ENCODE measurements at regions not wholly inside any gene's neighbourhood (a gene's known extent, or its start where the extent isn't known, plus 50 kb on each side); places are given as distances from the start of the nearest gene placed in this dataset.

GRCh38 chr2:228648541-228648940, 467.1 kb upstream of the SPHKAP start:
- DNase-seq = no peak

GRCh38 chr2:228646061-228646460, 464.6 kb upstream of the SPHKAP start:
- no peak for DNase-seq

- no peak for DNase-seq
These were observed 462.7 kb upstream of the SPHKAP start for GRCh38 chr2:228644199-228644598.

- no peak for DNase-seq
These were observed 461.4 kb upstream of the SPHKAP start for GRCh38 chr2:228642861-228643260.

GRCh38 chr2:228630786-228631185, 449.3 kb upstream of the SPHKAP start:
- no peak for DNase-seq

GRCh38 chr2:228629251-228629650, 447.8 kb upstream of the SPHKAP start:
- no peak for DNase-seq

- DNase-seq = no peak
These were observed 447.2 kb upstream of the SPHKAP start for GRCh38 chr2:228628682-228629081.

- no peak for DNase-seq
These were observed 446.0 kb upstream of the SPHKAP start for GRCh38 chr2:228627510-228627909.

- DNase-seq = no peak
These were observed 444.0 kb upstream of the SPHKAP start for GRCh38 chr2:228625481-228625880.

GRCh38 chr2:228624733-228625132, 443.2 kb upstream of the SPHKAP start:
- no peak for DNase-seq

- no peak for DNase-seq
These were observed 434.0 kb upstream of the SPHKAP start for GRCh38 chr2:228615496-228615895.

GRCh38 chr2:228614741-228615140, 433.3 kb upstream of the SPHKAP start:
- DNase-seq = no peak

- DNase-seq = no peak
These were observed 431.8 kb upstream of the SPHKAP start for GRCh38 chr2:228613133-228613850.

GRCh38 chr2:228611171-228611570, 429.7 kb upstream of the SPHKAP start:
- no peak for DNase-seq

GRCh38 chr2:228602288-228602687, 420.8 kb upstream of the SPHKAP start:
- no peak for DNase-seq

GRCh38 chr2:228600265-228600664, 418.8 kb upstream of the SPHKAP start:
- no peak for DNase-seq

GRCh38 chr2:228599781-228600180, 418.3 kb upstream of the SPHKAP start:
- no peak for DNase-seq

- DNase-seq = no peak
These were observed 417.8 kb upstream of the SPHKAP start for GRCh38 chr2:228599297-228599696.

GRCh38 chr2:228597032-228597431, 415.5 kb upstream of the SPHKAP start:
- DNase-seq = no peak

GRCh38 chr2:228594012-228594411, 412.5 kb upstream of the SPHKAP start:
- no peak for DNase-seq

GRCh38 chr2:228592925-228593324, 411.4 kb upstream of the SPHKAP start:
- DNase-seq = no peak

GRCh38 chr2:228590681-228591080, 409.2 kb upstream of the SPHKAP start:
- no peak for DNase-seq

GRCh38 chr2:228589115-228589514, 407.6 kb upstream of the SPHKAP start:
- no peak for DNase-seq

GRCh38 chr2:228581731-228582130, 400.2 kb upstream of the SPHKAP start:
- DNase-seq = no peak

GRCh38 chr2:228575897-228576296, 394.4 kb upstream of the SPHKAP start:
- no peak for DNase-seq

Data from NCI-H446 (cell line).